Loucy (cell line): ENCODE measurements at regions not wholly inside any gene's neighbourhood (a gene's known extent, or its start where the extent isn't known, plus 50 kb on each side); places are given as distances from the start of the nearest gene placed in this dataset.

Experiments used
- EZH2phosphoT487 ChIP-seq: fragments of 200-600 bp; IDR thresholded peaks from 2 replicates; pipeline ENCODE4 v1.6.1; 2018; ENCODE audit warnings: antibody characterized with exemption, mild to moderate bottlenecking, moderate library complexity, borderline replicate concordance
- TF ChIP-seq, protein P1 (sequence below): fragments of 200-600 bp; sonication (generic); conservative IDR thresholded peaks from 2 replicates; pipeline ENCODE4 v1.5.1; 2014; ENCODE audit warnings: mild to moderate bottlenecking, antibody characterized with exemption, low read length

DNA sequence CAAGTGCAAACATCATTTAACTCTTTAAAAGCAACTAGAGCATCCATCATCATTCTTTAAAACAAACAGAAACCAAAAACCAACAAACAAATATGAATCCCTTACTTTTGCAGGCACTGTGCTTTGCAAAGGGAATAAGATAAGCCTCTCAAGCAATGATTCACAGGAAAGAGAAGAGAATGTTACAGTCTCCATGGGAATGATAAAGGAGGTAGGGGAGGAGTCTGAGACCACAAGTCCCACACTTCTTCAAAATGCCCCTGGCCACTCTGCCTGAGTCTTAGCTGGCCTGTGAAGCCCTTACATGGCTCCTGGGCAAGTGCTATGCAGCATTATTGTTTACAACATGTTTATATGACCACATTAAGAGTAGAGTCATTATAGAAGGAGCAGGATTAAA, 257.7 kb upstream of the MARCKS start:
- TF ChIP-seq, protein P1, sequence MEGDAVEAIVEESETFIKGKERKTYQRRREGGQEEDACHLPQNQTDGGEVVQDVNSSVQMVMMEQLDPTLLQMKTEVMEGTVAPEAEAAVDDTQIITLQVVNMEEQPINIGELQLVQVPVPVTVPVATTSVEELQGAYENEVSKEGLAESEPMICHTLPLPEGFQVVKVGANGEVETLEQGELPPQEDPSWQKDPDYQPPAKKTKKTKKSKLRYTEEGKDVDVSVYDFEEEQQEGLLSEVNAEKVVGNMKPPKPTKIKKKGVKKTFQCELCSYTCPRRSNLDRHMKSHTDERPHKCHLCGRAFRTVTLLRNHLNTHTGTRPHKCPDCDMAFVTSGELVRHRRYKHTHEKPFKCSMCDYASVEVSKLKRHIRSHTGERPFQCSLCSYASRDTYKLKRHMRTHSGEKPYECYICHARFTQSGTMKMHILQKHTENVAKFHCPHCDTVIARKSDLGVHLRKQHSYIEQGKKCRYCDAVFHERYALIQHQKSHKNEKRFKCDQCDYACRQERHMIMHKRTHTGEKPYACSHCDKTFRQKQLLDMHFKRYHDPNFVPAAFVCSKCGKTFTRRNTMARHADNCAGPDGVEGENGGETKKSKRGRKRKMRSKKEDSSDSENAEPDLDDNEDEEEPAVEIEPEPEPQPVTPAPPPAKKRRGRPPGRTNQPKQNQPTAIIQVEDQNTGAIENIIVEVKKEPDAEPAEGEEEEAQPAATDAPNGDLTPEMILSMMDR: no peak
- TF ChIP-seq EZH2phosphoT487: no peak
